Cardiac fibroblast (primary cell): ENCODE measurements at regions not wholly inside any gene's neighbourhood (a gene's known extent, or its start where the extent isn't known, plus 50 kb on each side); places are given as distances from the start of the nearest gene placed in this dataset.

Source experiments
- DNase-seq, 2 donors: peaks; one replicate each; pipeline versions ENCODE4 v3.0.0 to v3.0.0-alpha.2; 2010; ENCODE audit warnings: low read depth in 2 of 2
- H3K4me3 ChIP-seq, 2 donors: replicated peaks in 1 of 2; 1 replicate in 1 of 2; 2 replicates in 1 of 2; pipeline ENCODE4 v1.5.1; 2011; ENCODE audit warnings: low read depth in 2 of 2, low read length in 2 of 2, mild to moderate bottlenecking in 2 of 2, moderate library complexity in 1 of 2
- TF ChIP-seq, protein P1 (sequence below): IDR thresholded peaks from one replicate; pipeline ENCODE4 v1.5.1; 2011; ENCODE audit warnings: low read depth, mild to moderate bottlenecking, low read length, inconsistent platforms

DNA sequence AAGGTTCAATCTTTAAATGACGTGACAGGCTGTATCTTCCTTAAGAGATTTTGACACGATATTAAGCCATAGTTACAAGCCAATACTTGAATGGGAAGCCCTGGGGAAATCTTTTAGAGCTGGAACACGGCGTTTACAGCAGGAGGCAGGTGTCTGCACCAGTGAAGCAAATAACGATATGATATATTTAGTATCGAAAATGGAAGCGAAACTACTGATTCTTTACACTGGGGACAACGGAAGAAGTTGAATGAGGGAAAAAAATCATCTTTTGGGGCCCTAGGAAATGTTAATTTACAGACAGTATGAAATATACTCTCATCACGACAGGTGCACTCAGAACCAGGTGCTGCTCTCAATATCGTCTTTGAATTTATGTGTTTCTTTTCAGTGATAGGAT is 793.9 kb upstream of the PCDH20 start:
- TF ChIP-seq, protein P1, sequence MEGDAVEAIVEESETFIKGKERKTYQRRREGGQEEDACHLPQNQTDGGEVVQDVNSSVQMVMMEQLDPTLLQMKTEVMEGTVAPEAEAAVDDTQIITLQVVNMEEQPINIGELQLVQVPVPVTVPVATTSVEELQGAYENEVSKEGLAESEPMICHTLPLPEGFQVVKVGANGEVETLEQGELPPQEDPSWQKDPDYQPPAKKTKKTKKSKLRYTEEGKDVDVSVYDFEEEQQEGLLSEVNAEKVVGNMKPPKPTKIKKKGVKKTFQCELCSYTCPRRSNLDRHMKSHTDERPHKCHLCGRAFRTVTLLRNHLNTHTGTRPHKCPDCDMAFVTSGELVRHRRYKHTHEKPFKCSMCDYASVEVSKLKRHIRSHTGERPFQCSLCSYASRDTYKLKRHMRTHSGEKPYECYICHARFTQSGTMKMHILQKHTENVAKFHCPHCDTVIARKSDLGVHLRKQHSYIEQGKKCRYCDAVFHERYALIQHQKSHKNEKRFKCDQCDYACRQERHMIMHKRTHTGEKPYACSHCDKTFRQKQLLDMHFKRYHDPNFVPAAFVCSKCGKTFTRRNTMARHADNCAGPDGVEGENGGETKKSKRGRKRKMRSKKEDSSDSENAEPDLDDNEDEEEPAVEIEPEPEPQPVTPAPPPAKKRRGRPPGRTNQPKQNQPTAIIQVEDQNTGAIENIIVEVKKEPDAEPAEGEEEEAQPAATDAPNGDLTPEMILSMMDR, result no peak
- H3K4me3 ChIP-seq, result no peak overlapping the region
- DNase-seq, result no peak

DNA sequence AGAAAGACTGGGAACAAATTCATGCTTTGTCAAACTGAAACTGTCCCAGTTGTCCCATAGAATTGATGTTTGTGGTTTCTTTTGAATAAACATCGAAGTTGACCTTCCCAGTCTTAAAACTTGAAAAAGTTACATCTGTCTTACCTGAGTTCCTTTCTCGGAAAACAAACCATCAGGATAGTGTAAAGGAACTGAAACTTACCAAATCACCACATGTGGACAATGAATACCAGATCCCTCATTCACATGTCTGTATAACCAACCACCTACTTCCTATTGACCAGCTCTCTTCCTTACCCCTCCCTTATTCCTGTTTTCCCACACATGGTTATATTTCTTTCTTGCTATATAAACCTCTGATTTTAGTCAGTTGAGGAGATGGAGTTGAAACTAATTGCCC is 791.7 kb upstream of the PCDH20 start:
- H3K4me3 ChIP-seq, result no peak overlapping the region
- no peak for DNase-seq
- TF ChIP-seq, protein P1, result no peak

DNA sequence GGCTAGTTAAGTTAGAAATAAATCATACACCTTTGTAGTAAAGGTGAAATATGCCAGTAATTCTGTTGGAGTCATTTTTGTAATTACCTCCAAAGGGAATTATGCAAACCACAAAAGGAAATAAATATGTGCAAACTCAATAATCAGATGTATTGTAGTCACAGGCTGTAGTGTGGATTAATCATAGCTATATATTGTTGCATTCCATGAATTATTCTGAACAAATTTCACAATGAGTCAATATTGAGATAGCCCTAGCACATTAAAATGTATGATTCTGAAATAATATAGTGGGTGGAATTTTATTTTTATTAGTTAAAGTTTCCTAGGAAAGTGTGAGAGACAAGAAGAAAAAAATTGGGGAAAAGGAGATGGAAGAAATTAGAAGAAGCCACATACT is 790.5 kb upstream of the PCDH20 start:
- TF ChIP-seq, protein P1, result no peak
- H3K4me3 ChIP-seq, result no peak overlapping the region
- DNase-seq, result no peak

DNA sequence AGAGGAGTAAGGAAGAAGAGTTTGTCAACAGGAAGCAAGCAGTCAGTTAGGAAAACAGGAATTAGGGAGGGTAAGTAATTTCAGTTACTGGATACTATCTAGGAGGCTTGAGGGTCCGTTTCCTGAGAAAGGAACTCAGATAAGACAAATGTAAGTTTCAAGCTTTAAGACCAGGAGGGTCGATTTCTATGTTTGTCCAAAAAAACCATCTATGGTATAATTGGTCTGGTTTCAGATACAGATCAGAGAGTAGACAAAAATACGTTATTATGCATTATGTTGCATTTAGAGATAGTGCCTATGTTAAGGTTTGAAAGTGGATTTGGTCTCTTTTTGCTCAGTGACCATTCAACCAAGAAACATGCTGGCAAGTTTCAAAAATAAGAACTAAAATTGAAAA is 789.6 kb upstream of the PCDH20 start:
- DNase-seq, result no peak
- TF ChIP-seq, protein P1, result no peak
- H3K4me3 ChIP-seq, result no peak overlapping the region

DNA sequence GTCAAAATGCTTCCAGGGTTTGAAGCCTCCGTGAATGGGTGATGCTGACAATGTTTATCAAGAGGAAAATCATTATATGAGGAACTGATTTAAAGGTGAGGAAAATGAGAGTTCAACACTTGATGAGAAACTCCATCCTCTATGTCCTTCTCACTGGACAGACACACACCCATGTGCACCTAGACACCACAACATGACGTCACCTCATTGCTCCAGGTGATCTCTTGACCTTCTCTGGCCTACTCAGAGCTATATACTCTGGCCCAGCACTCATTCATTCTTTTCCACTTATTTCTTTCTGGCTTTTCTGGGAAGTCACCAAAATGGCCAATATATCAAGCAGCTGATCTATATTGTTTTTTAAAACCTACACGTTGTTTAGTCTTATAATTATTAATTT is 778.7 kb upstream of the PCDH20 start:
- H3K4me3 ChIP-seq, result no peak overlapping the region
- no peak for DNase-seq
- TF ChIP-seq, protein P1, result no peak

DNA sequence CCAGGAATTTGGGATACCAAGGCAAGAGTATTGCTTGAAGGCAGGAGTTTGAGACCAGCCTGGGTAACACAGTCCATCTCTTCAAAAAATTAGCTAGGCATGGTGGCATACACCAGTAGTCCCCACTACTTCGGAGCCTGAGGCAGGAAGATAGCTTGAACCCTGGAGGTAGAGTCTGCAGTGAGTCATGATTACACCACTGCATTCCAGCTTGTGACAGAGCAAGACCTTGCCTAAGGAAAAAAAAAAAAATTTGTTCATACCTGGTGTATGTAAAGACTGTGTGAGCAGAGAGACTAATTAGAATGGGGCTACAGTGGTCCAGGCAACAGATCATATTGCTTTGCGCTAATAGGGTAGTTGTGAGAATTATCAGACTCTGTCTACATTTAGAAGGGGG is 778.3 kb upstream of the PCDH20 start:
- no peak for DNase-seq
- TF ChIP-seq, protein P1, result no peak
- no peak overlapping the region for H3K4me3 ChIP-seq

DNA sequence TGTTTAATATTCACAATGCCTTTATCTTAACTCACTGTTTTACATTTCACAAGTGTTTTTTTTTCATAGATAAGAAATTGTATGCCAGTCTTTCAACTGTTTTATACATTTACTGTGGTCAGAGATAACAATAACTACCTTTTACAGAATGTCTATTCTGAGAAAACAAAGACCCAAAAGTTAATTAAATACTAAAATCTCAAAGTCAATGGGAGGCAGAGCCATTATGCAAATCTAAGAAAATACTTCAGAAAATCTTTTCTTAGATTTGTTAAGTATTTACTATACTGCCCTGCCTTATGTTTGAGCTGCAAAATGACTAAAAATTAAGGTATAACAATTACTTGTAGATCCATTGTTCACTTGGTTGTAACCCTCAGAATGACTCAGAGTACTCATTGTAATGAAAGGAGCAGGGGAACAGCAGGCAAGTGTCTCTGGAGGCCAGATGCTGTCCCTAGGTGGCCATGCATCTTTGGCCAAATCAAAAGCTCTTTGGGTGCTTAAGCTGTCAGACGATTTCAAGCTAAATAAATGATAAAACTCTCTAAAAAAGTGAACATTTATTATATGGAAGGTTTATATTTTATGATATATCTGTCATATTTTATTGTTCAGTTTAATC is 770.1 kb upstream of the PCDH20 start:
- TF ChIP-seq, protein P1, result no peak
- no peak for DNase-seq
- no peak overlapping the region for H3K4me3 ChIP-seq
